HCT116 (cell line): ENCODE measurements at regions not wholly inside any gene's neighbourhood (a gene's known extent, or its start where the extent isn't known, plus 50 kb on each side); places are given as distances from the start of the nearest gene placed in this dataset.

ENCODE experiments used
- ATAC-seq: fragments of 200-7000 bp; cut with Tn5 transposase; 2 replicates; pipeline ENCODE4 v1.9.1; 2020; ENCODE audit warnings: mild to moderate bottlenecking, moderate library complexity
- BruUV-seq: library from RNA; stranded (reverse); fragments of 400-500 nt; replicated peaks from 2 replicates; lab custom pipeline; 2021; lab: Mats Ljungman, UMichigan
- CTCF ChIA-PET: fragments of 300-600 bp; sonication (Branson Sonifier 250); formaldehyde crosslinking; loops from one replicate; lab custom pipeline; 2021; ENCODE audit warnings: antibody characterized with exemption; lab: Charles Lee
- POLR2A ChIA-PET: fragments of 300-600, 350-600 bp; sonication (Branson Sonifier 250); formaldehyde crosslinking; loops from one replicate; lab custom pipeline; 2021; ENCODE audit warnings: antibody characterized with exemption; lab: Charles Lee
- RAD21 ChIA-PET, 2 experiments: fragments of 300-600 bp; sonication (Branson Sonifier 250); formaldehyde crosslinking; loops; one replicate each; lab custom pipeline; 2023; ENCODE audit warnings: low total read pairs in 2 of 2; ENCODE audit not compliant: uncharacterized antibody in 2 of 2, unreplicated experiment in 2 of 2, low non-redundant PET in 1 of 2; lab: Charles Lee
- DNase-seq: peaks from one replicate; pipeline ENCODE4 v3.0.0-alpha.2; 2010; ENCODE audit warnings: low read depth, low spot score
- H2AFZ ChIP-seq: fragments of 200-600 bp; shearing (Covaris generic), sonication (generic); 2 replicates; pipeline ENCODE4 v1.6.1; 2017; ENCODE audit warnings: low read depth, mixed run types, mixed read lengths, antibody characterized with exemption, low read length; ENCODE audit not compliant: poor library complexity, severe bottlenecking
- H3K27ac ChIP-seq: 2 replicates; pipeline ENCODE4 v1.5.1; 2012; ENCODE audit warnings: low read depth, low read length
- H3K27me3 ChIP-seq: fragments of 200-600 bp; sonication (generic); 2 replicates; pipeline ENCODE4 v1.6.1; 2016; ENCODE audit warnings: mixed run types, low read length, mixed read lengths; ENCODE audit not compliant: insufficient read depth
- H3K36me3 ChIP-seq, 2 experiments: fragments of 200-500 bp in 1 of 2; fragments of 200-600 bp in 1 of 2; sonication (Bioruptor generic) in 1 of 2; sonication (generic) in 1 of 2; 2 replicates each; pipeline versions ENCODE4 v1.5.1 to v1.6.1; 2014 to 2016; ENCODE audit warnings: low read length in 2 of 2, inconsistent platforms in 1 of 2, mixed read lengths in 1 of 2, mixed run types in 1 of 2; ENCODE audit not compliant: insufficient read depth in 2 of 2, control insufficient read depth in 1 of 2
- H3K4me1 ChIP-seq, 2 experiments: fragments of 200-600 bp in 1 of 2; sonication (generic) in 1 of 2; 2 replicates each; pipeline versions ENCODE4 v1.5.1 to v1.6.1; 2012 to 2017; ENCODE audit warnings: low read length in 2 of 2, inconsistent platforms in 1 of 2, mild to moderate bottlenecking in 1 of 2, mixed read lengths in 1 of 2, mixed run types in 1 of 2, moderate library complexity in 1 of 2; ENCODE audit not compliant: insufficient read depth in 2 of 2, control insufficient read depth in 1 of 2
- H3K4me2 ChIP-seq: fragments of 200-600 bp; sonication (generic); 2 replicates; pipeline ENCODE4 v1.6.1; 2017; ENCODE audit warnings: mixed run types, low read length, mixed read lengths
- H3K4me3 ChIP-seq, 2 experiments: fragments of 200-600 bp in 1 of 2; sonication (generic) in 1 of 2; replicated peaks in 1 of 2; 2 replicates each; pipeline ENCODE4 v1.5.1; 2011 to 2016; ENCODE audit warnings: low read length in 2 of 2, control low read depth in 1 of 2, low read depth in 1 of 2, mild to moderate bottlenecking in 1 of 2, mixed read lengths in 1 of 2, mixed run types in 1 of 2
- H3K79me2 ChIP-seq: fragments of 200-600 bp; sonication (generic); 2 replicates; pipeline ENCODE4 v1.6.1; 2017; ENCODE audit warnings: mild to moderate bottlenecking, mixed run types, low read length, moderate library complexity, mixed read lengths; ENCODE audit not compliant: insufficient read depth
- H3K9ac ChIP-seq: fragments of 200-600 bp; sonication (generic); 2 replicates; pipeline ENCODE4 v1.6.1; 2016; ENCODE audit warnings: low read length, mixed read lengths
- H3K9me2 ChIP-seq: fragments of 200-600 bp; sonication (generic), shearing (Covaris generic); 2 replicates; pipeline ENCODE4 v1.6.1; 2017; ENCODE audit warnings: mixed run types, mild to moderate bottlenecking, moderate library complexity; ENCODE audit not compliant: insufficient read depth
- H3K9me3 ChIP-seq, 2 experiments: fragments of 200-500 bp in 1 of 2; fragments of 200-600 bp in 1 of 2; sonication (Bioruptor generic) in 1 of 2; sonication (generic) in 1 of 2; 2 replicates each; pipeline ENCODE4 v1.6.1; 2014 to 2017; ENCODE audit warnings: low read length in 2 of 2, mixed read lengths in 2 of 2, inconsistent platforms in 1 of 2, low read depth in 1 of 2, mild to moderate bottlenecking in 1 of 2, mixed run types in 1 of 2, moderate library complexity in 1 of 2; ENCODE audit not compliant: control insufficient read depth in 1 of 2, insufficient read depth in 1 of 2
- H4K20me1 ChIP-seq: fragments of 200-600 bp; sonication (generic), shearing (Covaris generic); 2 replicates; pipeline ENCODE4 v1.6.1; 2017; ENCODE audit warnings: mixed run types, mild to moderate bottlenecking, moderate library complexity; ENCODE audit not compliant: insufficient read depth
- CBX3 ChIP-seq: IDR thresholded peaks from 2 replicates; pipeline ENCODE4 v1.6.1; 2012; ENCODE audit warnings: low read depth
- ELF1 ChIP-seq: IDR thresholded peaks from 2 replicates; pipeline ENCODE4 v1.6.1; 2012; ENCODE audit warnings: low read depth, borderline replicate concordance
- FOSL1 ChIP-seq: IDR thresholded peaks from 2 replicates; pipeline ENCODE4 v1.6.1; 2012; ENCODE audit warnings: low read depth
- JUND ChIP-seq: IDR thresholded peaks from 2 replicates; pipeline ENCODE4 v1.6.1; 2012
- ZNF274 ChIP-seq: fragments of 200-500 bp; sonication (Bioruptor generic); IDR thresholded peaks from 2 replicates; pipeline ENCODE4 v1.6.1; 2014; ENCODE audit warnings: mild to moderate bottlenecking, low read depth, low read length, inconsistent platforms
- intact Hi-C: fragments of 100-400 bp; cut with micrococcal nuclease; formaldehyde crosslinking; loops from 2 replicates; pipeline ENCODE4 v1.10.0; 2022

- Histone ChIP-seq H3K4me2 (no peak overlapping the region), H3K9me3 (peaks cover 3 to 19% of the 10 kb centered on the region in 2 experiments; a peak in 3 of 4 replicates), H3K27ac (no peak overlapping the region), H3K4me1 (no peaks in the 10 kb centered on the region), H3K9ac (no peak overlapping the region), H4K20me1 (no peaks in the 10 kb centered on the region), H3K27me3 (no peaks in the 10 kb centered on the region), H2AFZ (no peak overlapping the region), H3K79me2 (no peaks in the 10 kb centered on the region), H3K36me3 (no peaks in the 10 kb centered on the region), H3K4me3 (no peak overlapping the region), H3K9me2 (no peaks in the 10 kb centered on the region)
- CTCF ChIA-PET = no interaction called here
- RAD21 ChIA-PET = no interaction called here
- ATAC-seq (no peak), DNase-seq (no peak)
- BruUV-seq = no TSS peak
- no peak for TF ChIP-seq FOSL1
- no peak for TF ChIP-seq JUND
- intact Hi-C loops = no loop called here
- POLR2A ChIA-PET = no interaction called here
Observed at GRCh38 chr9:22992780-22993179, 546.2 kb downstream of the DMRTA1 start.

DNA sequence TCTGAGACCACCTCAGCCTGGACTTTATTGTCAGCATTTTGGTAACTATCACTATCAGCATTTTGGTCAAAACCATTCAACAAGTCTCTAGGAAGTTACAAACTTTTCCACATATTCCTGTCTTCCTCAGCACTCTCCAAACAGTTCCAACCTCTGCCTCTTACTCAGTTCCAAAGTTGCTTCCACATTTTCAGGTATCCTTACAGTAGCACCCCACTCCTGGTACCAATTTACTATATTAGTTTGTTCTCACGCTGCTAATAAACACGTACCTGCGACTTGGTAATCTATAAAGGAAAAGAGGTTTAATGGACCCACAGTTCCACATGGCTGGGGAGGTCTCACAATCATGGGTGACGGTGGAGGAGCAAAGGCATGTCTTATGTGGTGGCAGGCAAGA is 551.3 kb downstream of the DMRTA1 start:
- Histone ChIP-seq H3K36me3 (no peaks in the 10 kb centered on the region), H3K4me1 (no peaks in the 10 kb centered on the region), H4K20me1 (no peaks in the 10 kb centered on the region), H3K9ac (no peak overlapping the region), H2AFZ (no peak overlapping the region), H3K27me3 (no peaks in the 10 kb centered on the region), H3K27ac (no peak overlapping the region), H3K9me2 (no peaks in the 10 kb centered on the region), H3K79me2 (no peaks in the 10 kb centered on the region), H3K4me3 (no peak overlapping the region), H3K4me2 (no peak overlapping the region), H3K9me3 (peaks cover 0 to 31% of the 10 kb centered on the region in 2 experiments; a peak in 2 of 4 replicates)
- ATAC-seq (no peak), DNase-seq (no peak)
- TF ChIP-seq ELF1 (no peak), CBX3 (no peak), ZNF274 (no peak)
- ChIA-PET POLR2A (no interaction called here), RAD21 (no interaction called here), CTCF (no interaction called here)
- no TSS peak for BruUV-seq
- intact Hi-C loops = no loop called here
